H9 (cell line): ENCODE measurements at regions not wholly inside any gene's neighbourhood (a gene's known extent, or its start where the extent isn't known, plus 50 kb on each side); places are given as distances from the start of the nearest gene placed in this dataset.

Source experiments
- DNase-seq: peaks from one replicate; pipeline ENCODE4 v3.0.0-alpha.2; 2017
- H2AFZ ChIP-seq: one replicate; pipeline ENCODE4 v1.6.1; 2013; ENCODE audit warnings: mild to moderate bottlenecking, low read length, control low read depth, moderate library complexity
- H2AK5ac ChIP-seq: 2 replicates; pipeline ENCODE4 v1.6.1; 2013; ENCODE audit warnings: low read length, control low read depth, mixed read lengths; ENCODE audit not compliant: insufficient read length
- H2BK120ac ChIP-seq: one replicate; pipeline ENCODE4 v1.6.1; 2013; ENCODE audit warnings: low read depth, mild to moderate bottlenecking, low read length, control low read depth, inconsistent platforms; ENCODE audit not compliant: poor library complexity, severe bottlenecking
- H2BK12ac ChIP-seq: 2 replicates; pipeline ENCODE4 v1.6.1; 2013; ENCODE audit warnings: low read length, control low read depth, mixed read lengths, low read depth; ENCODE audit not compliant: insufficient read length
- H2BK15ac ChIP-seq: 2 replicates; pipeline ENCODE4 v1.6.1; 2013; ENCODE audit warnings: low read depth, low read length, control low read depth
- H2BK20ac ChIP-seq: one replicate; pipeline ENCODE4 v1.6.1; 2013; ENCODE audit warnings: low read depth, mild to moderate bottlenecking, low read length, control low read depth, inconsistent platforms; ENCODE audit not compliant: poor library complexity, severe bottlenecking
- H2BK5ac ChIP-seq: 2 replicates; pipeline ENCODE4 v1.6.1; 2013; ENCODE audit warnings: low read length, control low read depth, mixed read lengths; ENCODE audit not compliant: insufficient read length
- H3K14ac ChIP-seq: 2 replicates; pipeline ENCODE4 v1.6.1; 2013; ENCODE audit warnings: low read length, control low read depth; ENCODE audit not compliant: insufficient read depth
- H3K18ac ChIP-seq: 2 replicates; pipeline ENCODE4 v1.6.1; 2013; ENCODE audit warnings: low read depth, mild to moderate bottlenecking, mixed read lengths, low read length, control low read depth; ENCODE audit not compliant: insufficient read length
- H3K23ac ChIP-seq: 2 replicates; pipeline ENCODE4 v1.6.1; 2013; ENCODE audit warnings: low read length, control low read depth, mixed read lengths, low read depth; ENCODE audit not compliant: insufficient read length
- H3K23me2 ChIP-seq: 2 replicates; pipeline ENCODE4 v1.6.1; 2013; ENCODE audit warnings: low read depth, mild to moderate bottlenecking, mixed read lengths, low read length, control low read depth; ENCODE audit not compliant: insufficient read length, poor library complexity, severe bottlenecking
- H3K27ac ChIP-seq: 2 replicates; pipeline ENCODE4 v1.5.1; 2013; ENCODE audit warnings: low read length, control low read depth, mixed read lengths, low read depth; ENCODE audit not compliant: insufficient read length
- H3K27me3 ChIP-seq: 2 replicates; pipeline ENCODE4 v1.6.1; 2013; ENCODE audit warnings: low read length, control low read depth, inconsistent platforms; ENCODE audit not compliant: insufficient read depth
- H3K4ac ChIP-seq: 2 replicates; pipeline ENCODE4 v1.6.1; 2013; ENCODE audit warnings: low read depth, mild to moderate bottlenecking, control low read depth, inconsistent platforms, low read length, moderate library complexity
- H3K4me1 ChIP-seq: 2 replicates; pipeline ENCODE4 v1.6.1; 2013; ENCODE audit warnings: low read length, control low read depth, inconsistent platforms; ENCODE audit not compliant: insufficient read depth
- H3K4me2 ChIP-seq: 2 replicates; pipeline ENCODE4 v1.6.1; 2013; ENCODE audit warnings: low read length, control low read depth, mixed read lengths; ENCODE audit not compliant: insufficient read length, insufficient read depth
- H3K56ac ChIP-seq: 2 replicates; pipeline ENCODE4 v1.6.1; 2013; ENCODE audit warnings: low read depth, mild to moderate bottlenecking, mixed read lengths, low read length, control low read depth; ENCODE audit not compliant: insufficient read length
- H3K79me1 ChIP-seq: 2 replicates; pipeline ENCODE4 v1.6.1; 2013; ENCODE audit warnings: low read depth, mild to moderate bottlenecking, moderate library complexity, low read length, control low read depth, inconsistent platforms; ENCODE audit not compliant: insufficient read depth, poor library complexity, severe bottlenecking
- H3K79me2 ChIP-seq: 2 replicates; pipeline ENCODE4 v1.6.1; 2013; ENCODE audit warnings: low read length, control low read depth, inconsistent platforms; ENCODE audit not compliant: insufficient read depth
- H3K9ac ChIP-seq: 2 replicates; pipeline ENCODE4 v1.6.1; 2013; ENCODE audit warnings: low read length, control low read depth, mixed read lengths; ENCODE audit not compliant: insufficient read length; ENCODE audit errors: extremely low read depth
- H3K9me3 ChIP-seq: one replicate; pipeline ENCODE4 v1.6.1; 2013; ENCODE audit warnings: low read depth, low read length, inconsistent platforms; ENCODE audit not compliant: control insufficient read depth
- H3T11ph ChIP-seq: one replicate; pipeline ENCODE4 v1.6.1; 2013; ENCODE audit warnings: mild to moderate bottlenecking, low read length, control low read depth, inconsistent platforms
- H4K20me1 ChIP-seq: one replicate; pipeline ENCODE4 v1.6.1; 2013; ENCODE audit not compliant: control insufficient read depth, insufficient read length, insufficient read depth
- H4K5ac ChIP-seq: 2 replicates; pipeline ENCODE4 v1.6.1; 2013; ENCODE audit warnings: low read depth, mild to moderate bottlenecking, mixed read lengths, low read length, control low read depth; ENCODE audit not compliant: insufficient read length
- H4K8ac ChIP-seq: replicated peaks from 2 replicates; pipeline ENCODE4 v1.6.1; 2013; ENCODE audit warnings: low read length, control low read depth, mixed read lengths, low read depth; ENCODE audit not compliant: insufficient read length
- H4K91ac ChIP-seq: 2 replicates; pipeline ENCODE4 v1.6.1; 2013; ENCODE audit warnings: low read depth, mild to moderate bottlenecking, moderate library complexity, mixed read lengths, low read length, control low read depth; ENCODE audit not compliant: insufficient read length
- H3K27ac Mint-ChIP-seq, 3 experiments: 2 replicates in 2 of 3; 3 replicates in 1 of 3; pipeline ENCODE4 v1.8.0; 2020 to 2021; ENCODE audit warnings: mixed read lengths in 3 of 3, mild to moderate bottlenecking in 1 of 3, moderate library complexity in 1 of 3
- H3K27me3 Mint-ChIP-seq: 2 replicates; pipeline ENCODE4 v1.8.0; 2021; ENCODE audit warnings: low read depth, mild to moderate bottlenecking, moderate library complexity, mixed read lengths
- H3K36me3 Mint-ChIP-seq, 3 experiments: 2 replicates in 2 of 3; 3 replicates in 1 of 3; pipeline ENCODE4 v1.8.0; 2020 to 2021; ENCODE audit warnings: low read depth in 3 of 3, mixed read lengths in 3 of 3; ENCODE audit not compliant: insufficient read depth in 1 of 3
- H3K4me1 Mint-ChIP-seq, 2 experiments: 2 replicates each; pipeline ENCODE4 v1.8.0; 2020; ENCODE audit warnings: mixed read lengths in 2 of 2
- H3K4me3 Mint-ChIP-seq, 2 experiments: 2 replicates in 1 of 2; 3 replicates in 1 of 2; pipeline ENCODE4 v1.8.0; 2020 to 2021; ENCODE audit warnings: mild to moderate bottlenecking in 2 of 2, mixed read lengths in 2 of 2, moderate library complexity in 1 of 2
- H3K9me3 Mint-ChIP-seq, 2 experiments: 2 replicates in 1 of 2; 3 replicates in 1 of 2; pipeline ENCODE4 v1.8.0; 2020; ENCODE audit warnings: mild to moderate bottlenecking in 2 of 2, mixed read lengths in 2 of 2, moderate library complexity in 1 of 2
- WGBS: extraction: QIAGEN DNeasy Blood & Tissue Kit; methylation state at CpG from one replicate; pipeline ENCODE4 v1.1.7; 2013; ENCODE audit warnings: missing lambda C conversion rate, low lambda C conversion rate, mixed read lengths; ENCODE audit not compliant: insufficient read length; ENCODE audit errors: extremely low coverage; 5-methylcytosine and 5-hydroxymethylcytosine counted together
- TF ChIP-seq, protein P1 (sequence below): fragments of 200-600 bp; sonication (generic); conservative IDR thresholded peaks from 3 replicates; pipeline ENCODE4 v1.8.0; 2021; ENCODE audit warnings: antibody characterized with exemption, mild to moderate bottlenecking

DNA sequence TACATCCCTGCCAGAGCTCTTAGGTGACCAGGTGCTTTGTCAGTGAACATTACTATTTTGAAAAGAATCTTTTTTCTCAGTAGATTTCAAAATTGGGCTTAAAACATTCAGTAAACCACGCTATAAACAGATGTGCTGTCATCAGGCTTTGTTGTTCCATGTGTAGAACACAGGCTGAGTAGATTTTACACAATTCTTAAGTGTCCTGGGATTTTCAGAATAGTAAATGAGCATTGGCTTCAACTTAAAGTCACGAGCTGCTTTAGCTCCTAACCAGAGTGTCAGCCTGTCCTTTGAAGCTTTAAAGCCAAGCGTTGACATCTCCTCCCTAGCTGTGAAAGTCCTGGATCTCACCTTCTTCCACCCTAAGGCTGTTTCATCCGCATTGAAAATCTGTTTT, 83.6 kb downstream of the CARTPT start:
- no peak overlapping the region for H2AFZ ChIP-seq
- H3K56ac ChIP-seq: no peak overlapping the region
- H3K23ac ChIP-seq: no peak overlapping the region
- no peaks in the 10 kb centered on the region for H3K9me3 ChIP-seq
- H3K4me1 ChIP-seq: no peaks in the 10 kb centered on the region
- no peaks in the 10 kb centered on the region for H3K79me2 ChIP-seq
- no peak overlapping the region for H3K4me2 ChIP-seq
- no peak overlapping the region for H3K9ac ChIP-seq
- H2BK12ac ChIP-seq: no peak overlapping the region
- H4K20me1 ChIP-seq: no peaks in the 10 kb centered on the region
- H4K91ac ChIP-seq: no peak overlapping the region
- no peak overlapping the region for H3T11ph ChIP-seq
- H3K79me1 ChIP-seq: no peaks in the 10 kb centered on the region
- no CpG with 5 or more reads among the region's 4 CpGs for WGBS
- H2BK5ac ChIP-seq: no peak overlapping the region
- H3K36me3 Mint-ChIP-seq: no peaks in the 10 kb centered on the region; a peak in 4 of 7 replicates
- H2BK20ac ChIP-seq: no peak overlapping the region
- H3K27me3 Mint-ChIP-seq: no peaks in the 10 kb centered on the region; the same call in 1 of the 2 replicates
- H3K4ac ChIP-seq: no peak overlapping the region
- no peak overlapping the region for H3K4me3 Mint-ChIP-seq
- H3K14ac ChIP-seq: no peak overlapping the region
- no peak overlapping the region for H2BK15ac ChIP-seq
- H3K27me3 ChIP-seq: no peaks in the 10 kb centered on the region
- peaks cover 17 to 21% of the 10 kb centered on the region in 2 experiments for H3K4me1 Mint-ChIP-seq
- DNase-seq: no peak
- TF ChIP-seq, protein P1, sequence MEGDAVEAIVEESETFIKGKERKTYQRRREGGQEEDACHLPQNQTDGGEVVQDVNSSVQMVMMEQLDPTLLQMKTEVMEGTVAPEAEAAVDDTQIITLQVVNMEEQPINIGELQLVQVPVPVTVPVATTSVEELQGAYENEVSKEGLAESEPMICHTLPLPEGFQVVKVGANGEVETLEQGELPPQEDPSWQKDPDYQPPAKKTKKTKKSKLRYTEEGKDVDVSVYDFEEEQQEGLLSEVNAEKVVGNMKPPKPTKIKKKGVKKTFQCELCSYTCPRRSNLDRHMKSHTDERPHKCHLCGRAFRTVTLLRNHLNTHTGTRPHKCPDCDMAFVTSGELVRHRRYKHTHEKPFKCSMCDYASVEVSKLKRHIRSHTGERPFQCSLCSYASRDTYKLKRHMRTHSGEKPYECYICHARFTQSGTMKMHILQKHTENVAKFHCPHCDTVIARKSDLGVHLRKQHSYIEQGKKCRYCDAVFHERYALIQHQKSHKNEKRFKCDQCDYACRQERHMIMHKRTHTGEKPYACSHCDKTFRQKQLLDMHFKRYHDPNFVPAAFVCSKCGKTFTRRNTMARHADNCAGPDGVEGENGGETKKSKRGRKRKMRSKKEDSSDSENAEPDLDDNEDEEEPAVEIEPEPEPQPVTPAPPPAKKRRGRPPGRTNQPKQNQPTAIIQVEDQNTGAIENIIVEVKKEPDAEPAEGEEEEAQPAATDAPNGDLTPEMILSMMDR: no peak
- no peak overlapping the region for H2BK120ac ChIP-seq
- no peaks in the 10 kb centered on the region for H3K23me2 ChIP-seq
- no peak overlapping the region for H4K5ac ChIP-seq
- H3K27ac ChIP-seq: no peak overlapping the region
- H4K8ac ChIP-seq: no peak overlapping the region
- no peak overlapping the region for H2AK5ac ChIP-seq
- H3K9me3 Mint-ChIP-seq: peaks cover 14 to 15% of the 10 kb centered on the region in 2 experiments
- H3K18ac ChIP-seq: no peak overlapping the region
- no peak overlapping the region for H3K27ac Mint-ChIP-seq
